ENCODE measurements at regions not wholly inside any gene's neighbourhood (a gene's known extent, or its start where the extent isn't known, plus 50 kb on each side); places are given as distances from the start of the nearest gene placed in this dataset.

DNA sequence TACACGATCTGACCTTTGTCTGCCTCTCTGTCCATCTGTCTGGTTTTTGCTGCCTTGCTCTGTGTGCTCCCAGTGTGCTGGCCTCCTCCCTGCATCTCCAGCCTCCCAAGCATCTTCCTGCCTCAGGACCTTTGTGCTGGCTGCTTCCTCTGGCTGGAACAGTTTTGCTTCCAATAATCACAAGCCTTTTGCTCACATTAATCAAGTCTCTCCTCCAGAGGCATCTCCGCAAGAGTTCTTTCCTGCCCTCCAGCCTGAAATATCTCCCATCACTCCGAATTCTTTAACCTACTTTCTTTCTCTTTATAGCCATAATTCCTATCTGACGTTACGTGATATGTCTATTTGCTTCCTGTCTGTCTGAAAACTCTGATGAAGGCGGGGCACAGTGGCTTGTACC, 267.1 kb downstream of the ABCC12 start:
- H4K20me1 ChIP-seq (replicated peaks; ENCODE audit: control insufficient read depth, insufficient read depth, low read length), result no peaks in the 10 kb centered on the region
- TF ChIP-seq, protein P1, sequence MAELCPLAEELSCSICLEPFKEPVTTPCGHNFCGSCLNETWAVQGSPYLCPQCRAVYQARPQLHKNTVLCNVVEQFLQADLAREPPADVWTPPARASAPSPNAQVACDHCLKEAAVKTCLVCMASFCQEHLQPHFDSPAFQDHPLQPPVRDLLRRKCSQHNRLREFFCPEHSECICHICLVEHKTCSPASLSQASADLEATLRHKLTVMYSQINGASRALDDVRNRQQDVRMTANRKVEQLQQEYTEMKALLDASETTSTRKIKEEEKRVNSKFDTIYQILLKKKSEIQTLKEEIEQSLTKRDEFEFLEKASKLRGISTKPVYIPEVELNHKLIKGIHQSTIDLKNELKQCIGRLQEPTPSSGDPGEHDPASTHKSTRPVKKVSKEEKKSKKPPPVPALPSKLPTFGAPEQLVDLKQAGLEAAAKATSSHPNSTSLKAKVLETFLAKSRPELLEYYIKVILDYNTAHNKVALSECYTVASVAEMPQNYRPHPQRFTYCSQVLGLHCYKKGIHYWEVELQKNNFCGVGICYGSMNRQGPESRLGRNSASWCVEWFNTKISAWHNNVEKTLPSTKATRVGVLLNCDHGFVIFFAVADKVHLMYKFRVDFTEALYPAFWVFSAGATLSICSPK (IDR thresholded peaks at IDR 0.05; ENCODE audit: borderline replicate concordance), result no peak
- no peak for TF ChIP-seq MCM2 (IDR thresholded peaks at IDR 0.05; ENCODE audit: low read depth)
- TF ChIP-seq, protein P2, sequence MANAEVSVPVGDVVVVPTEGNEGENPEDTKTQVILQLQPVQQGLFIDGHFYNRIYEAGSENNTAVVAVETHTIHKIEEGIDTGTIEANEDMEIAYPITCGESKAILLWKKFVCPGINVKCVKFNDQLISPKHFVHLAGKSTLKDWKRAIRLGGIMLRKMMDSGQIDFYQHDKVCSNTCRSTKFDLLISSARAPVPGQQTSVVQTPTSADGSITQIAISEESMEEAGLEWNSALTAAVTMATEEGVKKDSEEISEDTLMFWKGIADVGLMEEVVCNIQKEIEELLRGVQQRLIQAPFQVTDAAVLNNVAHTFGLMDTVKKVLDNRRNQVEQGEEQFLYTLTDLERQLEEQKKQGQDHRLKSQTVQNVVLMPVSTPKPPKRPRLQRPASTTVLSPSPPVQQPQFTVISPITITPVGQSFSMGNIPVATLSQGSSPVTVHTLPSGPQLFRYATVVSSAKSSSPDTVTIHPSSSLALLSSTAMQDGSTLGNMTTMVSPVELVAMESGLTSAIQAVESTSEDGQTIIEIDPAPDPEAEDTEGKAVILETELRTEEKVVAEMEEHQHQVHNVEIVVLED (CRISPR knock-in tag; IDR thresholded peaks at IDR 0.05), result no peak
- TF ChIP-seq RAD21 (CRISPR knock-in tag; conservative IDR thresholded peaks at IDR 0.05 in 1 of 2, IDR thresholded peaks at IDR 0.05 in 1 of 2), result no peak
- TF ChIP-seq ETV1 (tag; conservative IDR thresholded peaks at IDR 0.05; ENCODE audit: low read depth), result no peak
- no peak for TF ChIP-seq SRSF9 (IDR thresholded peaks at IDR 0.05; ENCODE audit: borderline replicate concordance, low read depth, low read length)
- no peak for TF ChIP-seq LEF1 (IDR thresholded peaks at IDR 0.05)
- no peak for TF ChIP-seq BACH1 (tag; IDR thresholded peaks at IDR 0.05)
- TF ChIP-seq, protein P3, sequence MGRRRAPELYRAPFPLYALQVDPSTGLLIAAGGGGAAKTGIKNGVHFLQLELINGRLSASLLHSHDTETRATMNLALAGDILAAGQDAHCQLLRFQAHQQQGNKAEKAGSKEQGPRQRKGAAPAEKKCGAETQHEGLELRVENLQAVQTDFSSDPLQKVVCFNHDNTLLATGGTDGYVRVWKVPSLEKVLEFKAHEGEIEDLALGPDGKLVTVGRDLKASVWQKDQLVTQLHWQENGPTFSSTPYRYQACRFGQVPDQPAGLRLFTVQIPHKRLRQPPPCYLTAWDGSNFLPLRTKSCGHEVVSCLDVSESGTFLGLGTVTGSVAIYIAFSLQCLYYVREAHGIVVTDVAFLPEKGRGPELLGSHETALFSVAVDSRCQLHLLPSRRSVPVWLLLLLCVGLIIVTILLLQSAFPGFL (CRISPR knock-in tag; IDR thresholded peaks at IDR 0.05), result no peak
- TF ChIP-seq POLR2A (conservative IDR thresholded peaks at IDR 0.05), result no peak
- BruUV-seq (replicated peaks), result no TSS peak
- H3K79me2 ChIP-seq (ENCODE audit: control insufficient read depth, insufficient read depth, low read length), result no peaks in the 10 kb centered on the region
- CTCF ChIA-PET (ENCODE audit: low intra/inter-chr PET ratio), result no interaction called here
- H3K36me3 ChIP-seq (ENCODE audit: control insufficient read depth, insufficient read depth, low read length), result no peaks in the 10 kb centered on the region
- in situ Hi-C loops (cut with MboI), result no loop called here
- WGBS (ENCODE audit: insufficient coverage, low coverage, missing lambda C conversion rate), result 0% methylated on average over 6 of the region's 6 CpGs
- no peak overlapping the region for H3K27ac ChIP-seq (ENCODE audit: extremely low read depth, low read depth, low read length)
- ATAC-seq, result no peak
- intact Hi-C loops (cut with micrococcal nuclease), result no loop called here
- no peak for FAIRE-seq
- H3K4me3 ChIP-seq, result no peak overlapping the region
- no peaks in the 10 kb centered on the region for H3K4me1 ChIP-seq (replicated peaks in 1 of 2; ENCODE audit: control insufficient read depth in 2 of 2, insufficient read depth in 2 of 2, low read length in 2 of 2)
- no peak overlapping the region for H3K9ac ChIP-seq (ENCODE audit: insufficient read depth in 1 of 2, low read depth in 2 of 2, low read length in 2 of 2)
- H2AFZ ChIP-seq (ENCODE audit: low read depth, low read length), result no peak overlapping the region
- POLR2A ChIA-PET, result no interaction called here
- H3K4me2 ChIP-seq (ENCODE audit: insufficient read depth, low read length), result no peak overlapping the region
- DNase-seq (ENCODE audit: extremely low read depth in 1 of 4, low spot score in 3 of 4), result no peak
- no peaks in the 10 kb centered on the region for H3K9me1 ChIP-seq (ENCODE audit: control insufficient read depth, insufficient read depth, low read length)
- H3K9me3 ChIP-seq (replicated peaks; ENCODE audit: control insufficient read depth, insufficient read depth, low read depth, low read length), result no peaks in the 10 kb centered on the region
- peaks cover 0 to 5% of the 10 kb centered on the region in 2 experiments; a peak in 2 of 5 replicates for H3K27me3 ChIP-seq (ENCODE audit: control insufficient read depth in 2 of 2, insufficient read depth in 2 of 2, low read length in 2 of 2)
